T-helper 2 cell treated with Interferon-gamma antibody and Interleukin-4, amounts not matched to agents 100 ng/mL and 5 ng/mL, for 36 hours (primary cell): ENCODE measurements at regions not wholly inside any gene's neighbourhood (a gene's known extent, or its start where the extent isn't known, plus 50 kb on each side); places are given as distances from the start of the nearest gene placed in this dataset.

Source experiments
- intact Hi-C: fragments of 100-400 bp; cut with micrococcal nuclease; formaldehyde crosslinking; loops from one replicate; pipeline ENCODE4 v1.15.1; 2023

GRCh38 chr2:56100791-56101312 is 82.9 kb upstream of the CCDC85A start:
- intact Hi-C loops: no loop called here

GRCh38 chr2:56102098-56102497 is 81.7 kb upstream of the CCDC85A start:
- intact Hi-C loops: no loop called here

- intact Hi-C loops: no loop called here
Observed at GRCh38 chr2:56102866-56103265, 80.9 kb upstream of the CCDC85A start.

GRCh38 chr2:56104962-56105361 is 78.8 kb upstream of the CCDC85A start:
- intact Hi-C loops: no loop called here

- intact Hi-C loops: no loop called here
Observed at GRCh38 chr2:56107502-56108220, 76.1 kb upstream of the CCDC85A start.

GRCh38 chr2:56108806-56109205 is 75.0 kb upstream of the CCDC85A start:
- intact Hi-C loops: no loop called here

GRCh38 chr2:56109994-56110393 is 73.8 kb upstream of the CCDC85A start:
- intact Hi-C loops: no loop called here

- intact Hi-C loops: no loop called here
Observed at GRCh38 chr2:56113382-56113975, 70.3 kb upstream of the CCDC85A start.

- intact Hi-C loops: no loop called here
Observed at GRCh38 chr2:56117764-56118163, 66.0 kb upstream of the CCDC85A start.

GRCh38 chr2:56118474-56118873 is 65.3 kb upstream of the CCDC85A start:
- intact Hi-C loops: no loop called here

- intact Hi-C loops: no loop called here
Observed at GRCh38 chr2:56121995-56122394, 61.8 kb upstream of the CCDC85A start.

- intact Hi-C loops: no loop called here
Observed at GRCh38 chr2:56123538-56123937, 60.3 kb upstream of the CCDC85A start.

GRCh38 chr2:56127010-56127409 is 56.8 kb upstream of the CCDC85A start:
- intact Hi-C loops: no loop called here

GRCh38 chr2:56127463-56128152 is 56.2 kb upstream of the CCDC85A start:
- intact Hi-C loops: no loop called here

GRCh38 chr2:56128235-56128634 is 55.6 kb upstream of the CCDC85A start:
- intact Hi-C loops: no loop called here

GRCh38 chr2:56130463-56131070 is 53.2 kb upstream of the CCDC85A start:
- intact Hi-C loops: loop anchor here (5.0 kb wide), 1 partner anchor 1387 kb away; no protein-coding TSS in a partner anchor

GRCh38 chr2:56132138-56132537 is 51.7 kb upstream of the CCDC85A start:
- intact Hi-C loops: loop anchor here (1.0 to 5.0 kb wide), 2 partner anchors 414 to 1385 kb away; no protein-coding TSS in a partner anchor

GRCh38 chr2:56133441-56133840 is 50.3 kb upstream of the CCDC85A start:
- intact Hi-C loops: loop anchor here (5.0 kb wide), 1 partner anchor 1384 kb away; no protein-coding TSS in a partner anchor

GRCh38 chr2:56133931-56134629 is 49.7 kb upstream of the CCDC85A start:
- intact Hi-C loops: loop anchor here (5.0 kb wide), 1 partner anchor 1383 kb away; no protein-coding TSS in a partner anchor
